HEK293 (cell line): ENCODE measurements at regions not wholly inside any gene's neighbourhood (a gene's known extent, or its start where the extent isn't known, plus 50 kb on each side); places are given as distances from the start of the nearest gene placed in this dataset.

ENCODE experiments used
- CTCF ChIA-PET: fragments of 350-600 bp; formaldehyde crosslinking; extraction: SDS; loops from one replicate; lab custom pipeline; 2021; ENCODE audit warnings: antibody characterized with exemption; lab: Yijun Ruan, JAX
- POLR2A ChIA-PET: fragments of 300-600 bp; formaldehyde crosslinking; extraction: SDS; loops from one replicate; lab custom pipeline; 2020; ENCODE audit warnings: antibody characterized with exemption, inconsistent platforms; lab: Yijun Ruan, JAX
- H3K27ac ChIP-seq: fragments of 200-500 bp; sonication (Bioruptor generic); 2 replicates; pipeline ENCODE4 v1.5.1; 2014; ENCODE audit warnings: low read depth, low read length, control low read depth, inconsistent platforms; ENCODE audit errors: extremely low read depth
- H3K36me3 ChIP-seq, 2 experiments: fragments of 200-500 bp in 1 of 2; sonication (Bioruptor generic) in 1 of 2; 1 replicate in 1 of 2; 2 replicates in 1 of 2; pipeline ENCODE4 v1.5.1; 2014 to 2017; ENCODE audit warnings: inconsistent platforms in 2 of 2, low read length in 2 of 2; ENCODE audit not compliant: control insufficient read depth in 2 of 2, insufficient read depth in 1 of 2
- H3K4me1 ChIP-seq: fragments of 200-500 bp; sonication (Bioruptor generic); 2 replicates; pipeline ENCODE4 v1.5.1; 2014; ENCODE audit warnings: mild to moderate bottlenecking, low read length, inconsistent platforms; ENCODE audit not compliant: control insufficient read depth, insufficient read depth
- H3K4me3 ChIP-seq: 2 replicates; pipeline ENCODE4 v1.5.1; 2011; ENCODE audit warnings: low read depth, mild to moderate bottlenecking, control low read depth, low read length, moderate library complexity
- H3K9me3 ChIP-seq: fragments of 200-500 bp; sonication (Bioruptor generic); 2 replicates; pipeline ENCODE4 v1.5.1; 2014; ENCODE audit warnings: low read depth, low read length, inconsistent platforms; ENCODE audit not compliant: control insufficient read depth, insufficient read depth
- GLIS1 ChIP-seq: fragments of 450-650 bp; formaldehyde crosslinking; IDR thresholded peaks from 2 replicates; pipeline ENCODE4 v1.5.1; 2016; ENCODE audit warnings: missing biosample characterization, missing genetic modification characterization
- MEIS1 ChIP-seq: sonication (generic); formaldehyde crosslinking; IDR thresholded peaks from 2 replicates; pipeline ENCODE4 v1.8.1; 2022; ENCODE audit warnings: missing genetic modification reagents, mild to moderate bottlenecking, borderline replicate concordance
- ZFP3 ChIP-seq: fragments of 450-650 bp; formaldehyde crosslinking; IDR thresholded peaks from 2 replicates; pipeline ENCODE4 v1.5.1; 2016; ENCODE audit warnings: low read depth, missing biosample characterization, missing genetic modification characterization
- ZNF114 ChIP-seq: fragments of 450-650 bp; formaldehyde crosslinking; IDR thresholded peaks from 2 replicates; pipeline ENCODE4 v1.5.0; 2017; ENCODE audit warnings: missing biosample characterization, missing genetic modification characterization
- ZNF138 ChIP-seq: fragments of 450-650 bp; formaldehyde crosslinking; IDR thresholded peaks from 2 replicates; pipeline ENCODE4 v1.5.1; 2016; ENCODE audit warnings: missing biosample characterization, missing genetic modification characterization, borderline replicate concordance
- ZNF157 ChIP-seq: fragments of 450-650 bp; formaldehyde crosslinking; IDR thresholded peaks from 2 replicates; pipeline ENCODE4 v1.5.1; 2016; ENCODE audit warnings: missing biosample characterization, missing genetic modification characterization
- ZNF335 ChIP-seq: fragments of 450-650 bp; formaldehyde crosslinking; conservative IDR thresholded peaks from 2 replicates; pipeline ENCODE4 v1.5.1; 2016; ENCODE audit warnings: missing biosample characterization, missing genetic modification characterization
- ZNF354C ChIP-seq: fragments of 450-650 bp; formaldehyde crosslinking; IDR thresholded peaks from 2 replicates; pipeline ENCODE4 v1.5.1; 2016; ENCODE audit warnings: missing biosample characterization, missing genetic modification characterization, low read depth, borderline replicate concordance
- ZNF37A ChIP-seq: fragments of 450-650 bp; IDR thresholded peaks from 2 replicates; pipeline ENCODE4 v1.5.1; 2018; ENCODE audit warnings: missing biosample characterization, missing genetic modification characterization
- ZNF394 ChIP-seq: fragments of 450-650 bp; formaldehyde crosslinking; IDR thresholded peaks from 2 replicates; pipeline ENCODE4 v1.5.1; 2016; ENCODE audit warnings: missing biosample characterization, missing genetic modification characterization, mild to moderate bottlenecking, moderate library complexity, borderline replicate concordance
- ZNF510 ChIP-seq: fragments of 450-650 bp; formaldehyde crosslinking; IDR thresholded peaks from 2 replicates; pipeline ENCODE4 v1.5.1; 2018; ENCODE audit warnings: mild to moderate bottlenecking, missing genetic modification characterization, missing biosample characterization; ENCODE audit not compliant: insufficient replicate concordance
- ZNF555 ChIP-seq: fragments of 450-650 bp; formaldehyde crosslinking; conservative IDR thresholded peaks from 2 replicates; pipeline ENCODE4 v1.5.1; 2017; ENCODE audit warnings: missing biosample characterization, mild to moderate bottlenecking, missing genetic modification characterization, inconsistent platforms
- ZNF623 ChIP-seq: fragments of 450-650 bp; formaldehyde crosslinking; IDR thresholded peaks from 2 replicates; pipeline ENCODE4 v1.5.1; 2016; ENCODE audit warnings: missing biosample characterization, missing genetic modification characterization
- ZNF624 ChIP-seq: fragments of 450-650 bp; formaldehyde crosslinking; IDR thresholded peaks from 2 replicates; pipeline ENCODE4 v1.5.1; 2017; ENCODE audit warnings: missing biosample characterization, missing genetic modification characterization
- ZNF654 ChIP-seq: fragments of 450-650 bp; formaldehyde crosslinking; IDR thresholded peaks from 2 replicates; pipeline ENCODE4 v1.5.1; 2016; ENCODE audit warnings: low read depth, missing biosample characterization, missing genetic modification characterization
- ZNF777 ChIP-seq: fragments of 450-650 bp; formaldehyde crosslinking; IDR thresholded peaks from 2 replicates; pipeline ENCODE4 v1.5.1; 2017; ENCODE audit warnings: missing biosample characterization, missing genetic modification characterization, borderline replicate concordance
- TF ChIP-seq, protein P1 (sequence below): fragments of 450-650 bp; formaldehyde crosslinking; IDR thresholded peaks from 2 replicates; pipeline ENCODE4 v1.5.1; 2016; ENCODE audit warnings: missing biosample characterization, missing genetic modification characterization
- TF ChIP-seq, protein P2 (sequence below): fragments of 450-650 bp; formaldehyde crosslinking; IDR thresholded peaks from 2 replicates; pipeline ENCODE4 v1.5.1; 2016; ENCODE audit warnings: missing biosample characterization, missing genetic modification characterization
- TF ChIP-seq, protein P3 (sequence below): fragments of 450-650 bp; formaldehyde crosslinking; conservative IDR thresholded peaks from 2 replicates; pipeline ENCODE4 v1.5.1; 2016; ENCODE audit warnings: low read depth, missing biosample characterization, missing genetic modification characterization

DNA sequence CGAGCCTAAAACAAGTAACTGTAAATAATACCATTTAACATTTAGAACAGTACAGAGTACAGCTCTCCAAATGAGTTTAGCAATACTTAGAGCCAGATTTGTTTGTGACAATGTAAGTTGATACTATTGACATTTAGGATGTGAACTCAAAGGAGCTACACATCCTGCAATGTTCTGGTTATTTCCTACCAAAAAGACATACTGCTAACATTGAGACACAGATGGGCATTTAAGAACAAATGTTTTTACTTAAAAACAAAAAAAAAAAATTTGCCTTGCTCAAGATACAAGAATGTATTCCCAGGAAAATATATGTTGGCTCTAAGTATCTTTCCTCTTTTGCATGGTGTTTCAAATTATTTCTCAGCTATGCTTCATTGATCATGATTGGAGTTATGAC, 1464.8 kb upstream of the PRMT6 start (continued):
- TF ChIP-seq, protein P1, sequence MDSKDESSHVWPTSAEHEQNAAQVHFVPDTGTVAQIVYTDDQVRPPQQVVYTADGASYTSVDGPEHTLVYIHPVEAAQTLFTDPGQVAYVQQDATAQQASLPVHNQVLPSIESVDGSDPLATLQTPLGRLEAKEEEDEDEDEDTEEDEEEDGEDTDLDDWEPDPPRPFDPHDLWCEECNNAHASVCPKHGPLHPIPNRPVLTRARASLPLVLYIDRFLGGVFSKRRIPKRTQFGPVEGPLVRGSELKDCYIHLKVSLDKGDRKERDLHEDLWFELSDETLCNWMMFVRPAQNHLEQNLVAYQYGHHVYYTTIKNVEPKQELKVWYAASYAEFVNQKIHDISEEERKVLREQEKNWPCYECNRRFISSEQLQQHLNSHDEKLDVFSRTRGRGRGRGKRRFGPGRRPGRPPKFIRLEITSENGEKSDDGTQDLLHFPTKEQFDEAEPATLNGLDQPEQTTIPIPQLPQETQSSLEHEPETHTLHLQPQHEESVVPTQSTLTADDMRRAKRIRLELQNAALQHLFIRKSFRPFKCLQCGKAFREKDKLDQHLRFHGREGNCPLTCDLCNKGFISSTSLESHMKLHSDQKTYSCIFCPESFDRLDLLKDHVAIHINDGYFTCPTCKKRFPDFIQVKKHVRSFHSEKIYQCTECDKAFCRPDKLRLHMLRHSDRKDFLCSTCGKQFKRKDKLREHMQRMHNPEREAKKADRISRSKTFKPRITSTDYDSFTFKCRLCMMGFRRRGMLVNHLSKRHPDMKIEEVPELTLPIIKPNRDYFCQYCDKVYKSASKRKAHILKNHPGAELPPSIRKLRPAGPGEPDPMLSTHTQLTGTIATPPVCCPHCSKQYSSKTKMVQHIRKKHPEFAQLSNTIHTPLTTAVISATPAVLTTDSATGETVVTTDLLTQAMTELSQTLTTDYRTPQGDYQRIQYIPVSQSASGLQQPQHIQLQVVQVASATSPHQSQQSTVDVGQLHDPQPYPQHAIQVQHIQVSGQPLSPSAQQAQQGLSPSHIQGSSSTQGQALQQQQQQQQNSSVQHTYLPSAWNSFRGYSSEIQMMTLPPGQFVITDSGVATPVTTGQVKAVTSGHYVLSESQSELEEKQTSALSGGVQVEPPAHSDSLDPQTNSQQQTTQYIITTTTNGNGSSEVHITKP, result no peak
- TF ChIP-seq ZNF114 (tag by site-specific recombination) (no peak), MEIS1 (no peak)

DNA sequence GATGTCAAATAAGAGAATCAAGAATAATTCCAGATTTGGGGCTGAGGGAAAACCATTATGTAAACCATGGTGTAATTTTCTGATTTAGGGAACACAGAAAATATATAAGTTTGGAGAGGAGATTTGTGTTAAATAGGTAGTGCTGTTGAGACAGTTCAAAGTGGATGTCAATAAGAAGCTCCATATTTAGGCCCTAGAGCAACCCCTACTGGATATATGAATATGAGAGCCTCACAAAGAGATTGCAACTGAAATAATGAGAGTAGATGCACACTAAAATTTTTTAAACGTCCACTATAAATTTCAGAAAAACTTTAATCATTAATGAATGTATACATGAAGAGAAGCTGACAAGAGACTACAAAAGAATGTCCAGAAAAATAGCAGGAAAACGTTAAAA, 1447.8 kb upstream of the PRMT6 start:
- POLR2A ChIA-PET, result no interaction called here
- Histone ChIP-seq H3K27ac (no peak overlapping the region), H3K4me1 (no peaks in the 10 kb centered on the region), H3K9me3 (no peaks in the 10 kb centered on the region), H3K4me3 (no peak overlapping the region), H3K36me3 (no peaks in the 10 kb centered on the region)
- TF ChIP-seq ZNF335 (tag by site-specific recombination), result no peak
- TF ChIP-seq ZFP3, result no peak
- TF ChIP-seq ZNF37A (tag by site-specific recombination), result no peak
- no peak for TF ChIP-seq ZNF777 (tag by site-specific recombination)
- TF ChIP-seq ZNF157 (tag by site-specific recombination), result no peak
- 0 out of 2 replicates have a peak, but pooled peaks have one; percentile 7 for TF ChIP-seq ZNF654 (tag by site-specific recombination)
- CTCF ChIA-PET, result no interaction called here

DNA sequence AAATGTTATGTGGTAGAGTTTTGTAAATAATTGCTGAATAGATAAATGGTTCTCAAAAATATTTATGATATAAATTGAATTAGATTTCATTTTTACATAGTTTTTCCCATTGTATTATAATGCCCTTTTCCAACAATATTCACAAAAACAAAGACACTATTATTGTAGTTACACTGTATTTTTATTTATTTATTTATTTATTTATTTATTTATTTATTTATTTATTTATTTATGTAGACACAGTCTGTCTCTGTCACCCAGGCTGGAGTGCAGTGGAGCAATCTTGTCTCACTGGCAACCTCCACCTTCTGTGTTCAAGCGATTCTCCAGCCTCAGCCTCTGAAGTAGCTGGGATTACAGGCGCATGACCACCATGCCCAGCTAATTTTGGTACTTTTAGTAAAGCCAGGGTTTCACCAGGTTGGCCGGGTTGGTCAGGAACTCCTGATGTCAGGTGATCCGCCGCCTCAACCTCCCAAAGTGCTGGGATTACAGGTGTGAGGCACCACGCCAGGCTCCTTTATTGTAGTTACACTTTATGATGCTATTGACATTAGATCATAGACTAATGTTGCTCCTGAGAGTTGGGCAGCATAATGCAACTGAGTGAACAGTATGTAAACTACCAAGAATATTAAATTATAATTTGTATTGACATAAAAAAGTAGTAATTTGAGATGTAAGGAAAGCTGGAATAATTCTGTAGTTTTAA, 1430.0 kb upstream of the PRMT6 start:
- POLR2A ChIA-PET, result no interaction called here
- Histone ChIP-seq H3K9me3 (no peaks in the 10 kb centered on the region), H3K27ac (no peak overlapping the region), H3K36me3 (no peaks in the 10 kb centered on the region), H3K4me3 (no peak overlapping the region), H3K4me1 (no peaks in the 10 kb centered on the region)
- CTCF ChIA-PET, result no interaction called here
- TF ChIP-seq ZNF623 (tag by site-specific recombination) (peak; percentile 42; the same call in 1 of the 2 replicates), ZNF555 (peak; percentile 65), GLIS1 (tag by site-specific recombination) (no peak), ZNF624 (tag by site-specific recombination) (no peak), ZNF394 (tag by site-specific recombination) (peak; percentile 77; the same call in 1 of the 2 replicates), ZNF138 (no peak), ZNF510 (peak; percentile 37), ZNF354C (tag by site-specific recombination) (peak; percentile 60; the same call in 1 of the 2 replicates)
- TF ChIP-seq, protein P2, sequence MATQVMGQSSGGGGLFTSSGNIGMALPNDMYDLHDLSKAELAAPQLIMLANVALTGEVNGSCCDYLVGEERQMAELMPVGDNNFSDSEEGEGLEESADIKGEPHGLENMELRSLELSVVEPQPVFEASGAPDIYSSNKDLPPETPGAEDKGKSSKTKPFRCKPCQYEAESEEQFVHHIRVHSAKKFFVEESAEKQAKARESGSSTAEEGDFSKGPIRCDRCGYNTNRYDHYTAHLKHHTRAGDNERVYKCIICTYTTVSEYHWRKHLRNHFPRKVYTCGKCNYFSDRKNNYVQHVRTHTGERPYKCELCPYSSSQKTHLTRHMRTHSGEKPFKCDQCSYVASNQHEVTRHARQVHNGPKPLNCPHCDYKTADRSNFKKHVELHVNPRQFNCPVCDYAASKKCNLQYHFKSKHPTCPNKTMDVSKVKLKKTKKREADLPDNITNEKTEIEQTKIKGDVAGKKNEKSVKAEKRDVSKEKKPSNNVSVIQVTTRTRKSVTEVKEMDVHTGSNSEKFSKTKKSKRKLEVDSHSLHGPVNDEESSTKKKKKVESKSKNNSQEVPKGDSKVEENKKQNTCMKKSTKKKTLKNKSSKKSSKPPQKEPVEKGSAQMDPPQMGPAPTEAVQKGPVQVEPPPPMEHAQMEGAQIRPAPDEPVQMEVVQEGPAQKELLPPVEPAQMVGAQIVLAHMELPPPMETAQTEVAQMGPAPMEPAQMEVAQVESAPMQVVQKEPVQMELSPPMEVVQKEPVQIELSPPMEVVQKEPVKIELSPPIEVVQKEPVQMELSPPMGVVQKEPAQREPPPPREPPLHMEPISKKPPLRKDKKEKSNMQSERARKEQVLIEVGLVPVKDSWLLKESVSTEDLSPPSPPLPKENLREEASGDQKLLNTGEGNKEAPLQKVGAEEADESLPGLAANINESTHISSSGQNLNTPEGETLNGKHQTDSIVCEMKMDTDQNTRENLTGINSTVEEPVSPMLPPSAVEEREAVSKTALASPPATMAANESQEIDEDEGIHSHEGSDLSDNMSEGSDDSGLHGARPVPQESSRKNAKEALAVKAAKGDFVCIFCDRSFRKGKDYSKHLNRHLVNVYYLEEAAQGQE, result peak; percentile 46; the same call in 1 of the 2 replicates
- TF ChIP-seq, protein P3, sequence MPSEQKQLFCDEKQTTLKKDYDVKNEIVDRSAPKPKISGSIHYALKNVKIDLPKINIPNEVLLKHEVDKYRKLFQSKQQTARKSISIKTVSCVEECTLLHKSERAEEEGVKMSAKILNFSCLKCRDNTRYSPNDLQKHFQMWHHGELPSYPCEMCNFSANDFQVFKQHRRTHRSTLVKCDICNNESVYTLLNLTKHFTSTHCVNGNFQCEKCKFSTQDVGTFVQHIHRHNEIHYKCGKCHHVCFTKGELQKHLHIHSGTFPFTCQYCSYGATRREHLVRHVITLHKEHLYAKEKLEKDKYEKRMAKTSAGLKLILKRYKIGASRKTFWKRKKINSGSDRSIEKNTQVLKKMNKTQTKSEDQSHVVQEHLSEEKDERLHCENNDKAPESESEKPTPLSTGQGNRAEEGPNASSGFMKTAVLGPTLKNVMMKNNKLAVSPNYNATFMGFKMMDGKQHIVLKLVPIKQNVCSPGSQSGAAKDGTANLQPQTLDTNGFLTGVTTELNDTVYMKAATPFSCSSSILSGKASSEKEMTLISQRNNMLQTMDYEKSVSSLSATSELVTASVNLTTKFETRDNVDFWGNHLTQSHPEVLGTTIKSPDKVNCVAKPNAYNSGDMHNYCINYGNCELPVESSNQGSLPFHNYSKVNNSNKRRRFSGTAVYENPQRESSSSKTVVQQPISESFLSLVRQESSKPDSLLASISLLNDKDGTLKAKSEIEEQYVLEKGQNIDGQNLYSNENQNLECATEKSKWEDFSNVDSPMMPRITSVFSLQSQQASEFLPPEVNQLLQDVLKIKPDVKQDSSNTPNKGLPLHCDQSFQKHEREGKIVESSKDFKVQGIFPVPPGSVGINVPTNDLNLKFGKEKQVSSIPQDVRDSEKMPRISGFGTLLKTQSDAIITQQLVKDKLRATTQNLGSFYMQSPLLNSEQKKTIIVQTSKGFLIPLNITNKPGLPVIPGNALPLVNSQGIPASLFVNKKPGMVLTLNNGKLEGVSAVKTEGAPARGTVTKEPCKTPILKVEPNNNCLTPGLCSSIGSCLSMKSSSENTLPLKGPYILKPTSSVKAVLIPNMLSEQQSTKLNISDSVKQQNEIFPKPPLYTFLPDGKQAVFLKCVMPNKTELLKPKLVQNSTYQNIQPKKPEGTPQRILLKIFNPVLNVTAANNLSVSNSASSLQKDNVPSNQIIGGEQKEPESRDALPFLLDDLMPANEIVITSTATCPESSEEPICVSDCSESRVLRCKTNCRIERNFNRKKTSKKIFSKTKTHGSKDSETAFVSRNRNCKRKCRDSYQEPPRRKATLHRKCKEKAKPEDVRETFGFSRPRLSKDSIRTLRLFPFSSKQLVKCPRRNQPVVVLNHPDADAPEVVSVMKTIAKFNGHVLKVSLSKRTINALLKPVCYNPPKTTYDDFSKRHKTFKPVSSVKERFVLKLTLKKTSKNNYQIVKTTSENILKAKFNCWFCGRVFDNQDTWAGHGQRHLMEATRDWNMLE, result peak; percentile 74
